Fibroblast of the conjunctiva (primary cell): ENCODE measurements at regions not wholly inside any gene's neighbourhood (a gene's known extent, or its start where the extent isn't known, plus 50 kb on each side); places are given as distances from the start of the nearest gene placed in this dataset.
A peak's percentile ranks its signal among the peaks of the same experiment; 100 is the strongest.
"Not testable (repeated sequence)": the region's sequence is repeated elsewhere in the genome, so short reads cannot be mapped to it uniquely, and the experiment has no call there.

Experiments
- DNase-seq: peaks from one replicate; pipeline ENCODE4 v3.0.0-alpha.2; 2010; ENCODE audit warnings: low read depth

DNA sequence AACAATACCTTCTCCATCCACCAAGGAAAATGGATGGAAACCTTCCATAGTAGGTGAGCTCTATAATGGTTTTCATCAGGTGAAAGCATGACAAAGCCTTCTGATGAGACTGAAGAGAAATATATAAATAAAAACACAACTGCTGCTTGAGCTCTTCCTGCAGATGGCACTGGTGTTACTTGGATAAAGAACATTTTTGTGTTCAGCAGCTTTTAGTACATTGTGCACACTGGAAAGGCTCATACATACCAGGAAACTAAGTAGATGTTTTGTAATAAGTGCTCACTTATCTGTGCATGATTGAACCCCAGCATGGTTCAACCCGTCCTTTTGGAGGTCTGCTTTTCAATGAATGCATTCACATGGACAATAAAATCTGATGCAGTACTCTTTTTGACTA, 357.3 kb upstream of the MIS18BP1 start:
- no peak for DNase-seq

DNA sequence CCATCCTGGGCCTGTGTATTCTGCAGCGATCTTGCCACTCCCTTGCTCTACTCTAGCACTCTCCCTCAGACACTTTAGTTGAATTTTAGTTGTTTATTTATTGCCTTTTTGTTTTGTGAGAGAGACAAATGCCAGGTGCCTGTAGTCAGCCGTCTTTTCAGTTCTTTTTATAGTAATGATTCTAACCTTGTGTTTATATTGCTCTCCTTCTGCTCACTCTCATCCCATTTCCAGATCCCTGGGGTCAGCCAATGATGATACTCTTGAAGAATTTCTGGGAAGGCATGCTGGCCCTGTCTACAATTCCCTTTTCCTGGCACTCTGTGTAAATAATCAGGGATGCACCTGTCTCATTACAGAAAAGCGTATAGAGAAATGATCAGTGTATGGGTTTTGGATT, 334.1 kb upstream of the MIS18BP1 start:
- no peak for DNase-seq

DNA sequence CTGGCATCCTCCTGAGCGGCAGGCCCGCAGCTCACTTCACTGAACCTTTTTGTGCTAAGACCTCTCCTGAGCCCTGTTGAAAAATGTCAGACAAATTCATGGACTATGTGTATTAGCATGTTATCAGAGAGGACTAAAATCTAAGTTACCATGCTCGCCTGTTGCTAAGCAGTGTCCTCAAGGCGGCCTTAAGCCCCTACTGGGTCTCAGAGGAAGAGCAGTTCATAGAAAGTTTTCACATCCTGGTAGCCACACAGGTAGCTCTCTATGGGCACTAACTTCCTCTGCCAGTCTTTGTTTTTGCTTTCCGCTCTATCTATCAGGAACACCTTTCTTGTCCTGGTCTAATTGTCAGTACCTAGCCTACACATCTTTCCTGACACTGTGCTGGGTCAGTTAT, 306.6 kb upstream of the MIS18BP1 start:
- DNase-seq = no peak

DNA sequence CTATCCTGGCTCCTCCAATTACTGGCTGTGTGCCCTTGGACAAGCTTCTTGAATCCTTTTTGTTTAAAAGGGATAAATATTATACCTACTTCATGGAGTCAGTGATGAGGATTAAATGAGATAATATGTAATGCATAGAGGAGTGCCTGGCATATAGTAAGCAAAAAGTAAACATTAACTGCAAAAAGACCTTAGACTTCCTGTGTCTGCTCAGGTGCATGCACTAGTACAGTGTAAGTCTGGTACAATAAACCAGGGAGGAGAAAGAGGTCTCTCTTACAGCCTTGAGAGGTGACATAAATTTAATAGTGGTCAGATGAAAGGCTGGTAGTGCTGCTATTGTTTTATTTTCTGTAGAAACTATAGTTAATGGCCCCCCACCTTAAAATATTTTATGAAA, 305.2 kb upstream of the MIS18BP1 start:
- DNase-seq = no peak

DNA sequence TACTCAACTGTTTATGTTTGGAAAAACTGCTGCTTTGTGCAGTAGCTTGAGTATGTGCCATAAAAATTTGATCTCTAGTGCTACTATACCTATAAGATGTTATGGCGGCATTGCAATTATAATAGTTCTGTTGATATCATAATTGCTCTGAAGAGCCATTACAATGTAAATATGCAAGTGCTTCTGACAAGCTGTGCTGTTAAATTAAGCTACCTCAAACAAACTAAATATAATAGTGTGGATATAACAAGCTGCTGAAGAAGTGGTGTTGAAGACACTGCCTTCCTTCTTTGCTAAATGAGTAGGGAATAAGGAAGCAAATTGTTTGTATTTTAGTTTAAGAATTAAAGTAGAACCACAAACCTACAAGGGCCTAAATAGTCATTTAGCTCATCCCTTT, 301.0 kb upstream of the MIS18BP1 start:
- DNase-seq = no peak

DNA sequence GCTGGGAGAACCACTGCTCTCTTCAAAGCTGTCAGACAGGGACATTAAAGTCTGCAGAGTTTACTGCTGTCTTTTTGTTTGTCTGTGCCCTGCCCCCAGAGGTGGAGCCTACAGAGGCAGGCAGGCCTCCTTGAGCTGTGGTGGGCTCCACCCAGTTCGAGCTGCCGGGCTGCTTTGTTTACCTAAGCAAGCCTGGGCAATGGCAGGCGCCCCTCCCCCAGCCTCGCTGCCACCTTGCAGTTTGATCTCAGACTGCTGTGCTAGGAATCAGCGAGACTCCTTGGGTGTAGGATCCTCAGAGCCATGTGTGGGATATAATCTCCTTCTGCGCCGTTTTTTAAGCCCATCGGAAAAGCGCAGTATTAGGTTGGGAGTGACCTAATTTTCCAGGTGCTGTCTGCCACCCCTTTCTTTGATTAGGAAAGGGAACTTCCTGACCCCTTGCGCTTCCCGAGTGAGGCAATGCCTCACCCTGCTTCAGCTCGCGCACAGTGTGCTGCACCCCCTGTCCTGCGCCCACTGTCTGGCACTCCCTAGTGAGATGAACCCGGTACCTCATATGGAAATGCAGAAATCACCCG, 298.3 kb upstream of the MIS18BP1 start:
- DNase-seq = not testable (repeated sequence)

DNA sequence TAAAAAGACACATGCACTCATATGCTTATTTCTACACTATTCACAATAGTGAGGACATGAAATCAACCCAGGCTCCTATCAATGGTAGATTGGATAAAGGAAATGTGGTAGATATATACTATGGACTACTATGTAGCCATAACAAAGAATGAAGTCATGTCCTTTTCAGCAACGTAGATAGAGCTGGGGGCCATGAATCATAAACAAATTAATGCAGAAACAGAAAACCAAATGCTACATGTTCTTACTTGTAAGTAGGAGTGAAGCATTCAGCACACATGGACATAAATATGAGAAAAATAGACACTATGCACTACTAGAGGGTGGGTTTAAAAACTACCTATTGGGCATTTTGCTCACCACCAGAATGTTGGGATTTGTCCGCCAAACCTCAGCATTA, 278.0 kb upstream of the MIS18BP1 start:
- no peak for DNase-seq

DNA sequence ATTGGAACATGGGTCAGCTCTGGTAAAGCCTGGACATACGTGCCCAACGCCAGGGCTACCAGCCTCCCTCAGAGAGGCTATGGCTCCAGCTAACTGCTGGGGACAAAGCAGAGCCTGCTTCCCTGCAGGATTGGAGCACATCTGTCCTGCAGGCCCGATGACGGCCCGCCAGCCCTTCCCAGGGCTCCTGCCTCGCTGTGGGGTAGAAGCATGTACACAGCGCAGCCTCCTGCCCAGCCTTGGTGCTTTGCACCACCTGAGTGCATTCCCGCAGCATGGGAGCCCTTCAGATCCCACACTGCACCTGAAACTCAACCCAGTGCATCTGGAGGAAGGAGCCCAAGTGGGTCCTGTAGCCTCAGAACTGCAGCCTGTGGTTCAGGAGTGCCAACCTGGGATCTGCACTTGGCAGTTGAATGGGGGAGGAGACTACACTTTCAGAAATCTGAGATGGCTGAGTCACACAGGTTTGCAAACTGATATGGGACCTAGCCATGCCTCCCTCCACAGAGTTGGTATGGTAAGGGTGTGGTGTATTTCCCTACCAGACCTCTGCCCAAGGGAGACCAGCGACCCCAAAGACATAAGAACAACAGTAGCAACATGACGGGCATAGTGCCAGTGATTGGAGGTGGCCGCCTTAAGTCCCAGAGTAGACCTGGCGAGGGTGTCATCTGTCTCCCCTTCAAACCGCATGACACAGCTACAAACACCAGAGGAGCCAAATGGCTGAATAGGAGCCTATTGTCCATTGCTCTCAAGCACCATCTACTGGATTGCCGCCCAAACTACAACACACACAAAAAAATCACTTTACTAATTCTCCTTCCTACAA, 273.9 kb upstream of the MIS18BP1 start:
- DNase-seq = no peak

DNA sequence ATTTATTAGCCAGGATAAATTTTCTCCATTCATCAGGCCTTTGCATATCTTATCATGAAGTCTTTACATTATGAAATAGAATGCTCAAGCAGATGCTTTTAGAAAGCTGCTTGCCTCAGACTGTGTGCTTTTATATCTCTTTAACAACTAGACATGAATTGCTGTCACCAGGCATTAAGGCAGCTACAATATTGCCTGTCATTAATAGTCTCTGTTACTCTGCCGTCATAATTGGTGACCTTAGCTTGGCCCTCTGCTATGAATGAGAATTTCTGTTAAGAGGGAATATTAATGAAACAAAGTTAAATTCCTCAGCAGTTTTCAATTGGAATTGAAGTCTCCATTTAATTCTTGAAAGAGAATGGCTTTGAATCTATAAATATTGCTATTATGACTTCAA, 266.8 kb upstream of the MIS18BP1 start:
- no peak for DNase-seq

DNA sequence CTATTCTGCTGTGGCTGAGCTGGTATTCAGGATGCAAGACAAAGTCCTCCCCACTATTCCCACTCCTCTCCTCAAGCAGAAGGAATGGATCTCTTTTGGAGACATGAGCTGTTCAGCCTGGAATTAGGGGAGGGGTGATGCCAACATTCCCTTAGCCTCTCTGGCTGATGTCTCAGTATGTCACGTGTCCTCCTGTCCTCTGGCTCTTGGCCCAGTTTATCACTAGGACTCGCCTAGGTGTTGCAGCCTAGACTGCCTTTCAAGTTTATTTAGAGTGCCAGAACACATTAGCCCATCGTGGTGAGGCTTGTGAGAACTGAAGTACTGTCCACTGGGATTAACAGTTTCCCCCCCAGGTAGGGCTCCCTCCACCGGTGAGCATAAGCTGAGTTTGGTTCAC, 239.9 kb upstream of the MIS18BP1 start:
- no peak for DNase-seq

DNA sequence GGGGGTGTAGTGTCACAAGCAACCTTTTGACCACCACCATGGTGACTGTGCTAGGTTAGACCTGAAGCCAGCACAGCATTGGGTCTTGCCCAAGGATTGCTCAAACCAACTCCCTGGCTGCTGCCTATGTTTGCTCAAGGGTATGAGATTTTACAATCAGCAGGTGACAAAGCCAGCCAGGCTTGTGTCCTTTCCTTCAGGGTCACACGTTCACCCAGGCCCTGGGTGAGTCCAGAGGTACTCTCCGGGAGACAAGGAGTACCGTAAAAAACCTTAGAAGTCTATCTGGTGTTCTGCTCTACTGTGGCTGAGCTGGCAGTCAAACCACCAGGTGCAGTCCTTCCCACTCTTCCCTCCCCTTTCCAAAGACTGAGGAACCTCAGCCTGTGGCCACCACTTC, 238.9 kb upstream of the MIS18BP1 start:
- no peak for DNase-seq

DNA sequence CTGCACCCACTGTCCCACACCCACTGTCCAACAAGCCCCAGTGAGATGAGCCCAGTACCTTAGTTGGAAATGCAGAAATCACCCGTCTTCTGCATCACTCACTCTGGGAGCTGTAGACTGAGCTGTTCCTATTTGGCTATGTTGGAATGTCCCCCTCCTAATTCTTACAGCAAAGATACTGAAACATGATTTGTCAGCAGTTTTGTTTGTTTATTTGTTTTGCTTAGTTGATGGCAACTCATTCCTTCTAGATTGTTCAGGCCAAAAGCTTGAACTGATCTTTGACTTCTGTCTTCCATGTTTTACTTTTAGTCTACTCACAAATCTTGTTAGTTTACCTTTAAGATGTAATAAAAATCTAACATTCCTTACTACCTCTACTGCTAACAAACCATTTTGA, 233.6 kb upstream of the MIS18BP1 start:
- DNase-seq = no peak

DNA sequence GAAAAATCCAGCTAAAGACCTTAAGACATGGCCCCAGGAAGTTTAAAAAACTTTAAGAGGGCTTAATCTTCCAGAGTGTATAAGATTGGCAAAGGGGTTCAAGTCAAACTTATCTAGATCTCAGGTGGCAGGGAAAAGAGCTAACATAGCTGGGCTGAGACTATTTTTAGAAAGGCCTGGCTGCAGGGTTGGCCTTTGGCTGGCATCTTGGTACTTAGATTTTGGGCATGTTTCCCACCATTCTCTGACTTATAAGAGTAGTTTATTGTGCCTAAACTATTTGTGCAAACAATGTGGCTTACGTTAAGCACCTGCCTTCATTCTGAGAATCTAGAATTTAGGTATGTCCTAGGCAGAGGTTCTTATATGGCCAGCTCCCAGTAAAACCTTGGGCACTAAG, 214.0 kb upstream of the MIS18BP1 start:
- DNase-seq = no peak

DNA sequence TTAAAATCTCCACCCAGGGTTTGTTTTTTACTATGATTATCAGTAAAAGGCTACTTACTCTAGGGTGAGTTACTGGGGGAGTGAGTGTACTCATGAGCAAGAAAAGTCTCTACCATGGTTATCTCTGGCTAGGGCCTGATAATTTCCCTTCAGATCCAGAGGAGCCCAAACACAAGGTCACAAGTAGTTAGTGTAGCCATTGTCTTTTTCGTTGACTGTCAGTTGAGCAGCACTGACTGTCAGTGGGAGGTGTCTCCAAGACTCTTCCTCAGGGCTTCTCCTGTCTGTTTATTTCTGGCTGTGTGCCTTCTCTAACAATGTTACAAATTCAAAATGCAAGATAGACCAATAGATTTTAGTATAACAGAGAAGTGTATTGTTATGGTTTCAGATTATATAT, 181.2 kb upstream of the MIS18BP1 start:
- no peak for DNase-seq

DNA sequence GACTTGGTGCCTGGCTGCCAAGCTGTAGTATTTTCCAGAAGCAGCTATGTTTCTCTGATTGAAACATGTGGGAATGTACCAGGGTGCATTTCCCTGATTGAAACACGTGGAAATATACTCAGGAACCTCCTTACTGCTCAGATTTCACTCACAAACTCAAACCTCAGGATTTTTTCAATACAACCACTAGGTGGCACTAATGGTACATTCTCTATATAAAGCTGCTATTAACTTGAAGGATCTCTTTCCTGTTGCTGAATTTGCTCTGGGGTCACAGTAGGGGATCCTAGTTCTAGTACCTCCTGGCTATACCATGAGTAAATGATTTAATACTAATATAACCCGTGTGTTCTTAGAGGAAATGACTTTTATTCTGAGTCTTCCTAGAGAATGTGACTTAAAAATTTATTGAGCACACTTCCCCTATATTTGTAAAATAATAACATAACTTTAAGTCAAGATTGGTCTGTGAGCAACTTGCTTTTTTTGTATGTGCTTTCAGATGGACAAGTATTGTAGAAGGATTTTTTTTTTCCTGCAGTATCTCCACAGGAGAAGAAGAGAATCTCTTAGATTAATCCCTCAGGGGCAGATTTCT, 173.8 kb upstream of the MIS18BP1 start:
- peak; percentile 21 for DNase-seq

DNA sequence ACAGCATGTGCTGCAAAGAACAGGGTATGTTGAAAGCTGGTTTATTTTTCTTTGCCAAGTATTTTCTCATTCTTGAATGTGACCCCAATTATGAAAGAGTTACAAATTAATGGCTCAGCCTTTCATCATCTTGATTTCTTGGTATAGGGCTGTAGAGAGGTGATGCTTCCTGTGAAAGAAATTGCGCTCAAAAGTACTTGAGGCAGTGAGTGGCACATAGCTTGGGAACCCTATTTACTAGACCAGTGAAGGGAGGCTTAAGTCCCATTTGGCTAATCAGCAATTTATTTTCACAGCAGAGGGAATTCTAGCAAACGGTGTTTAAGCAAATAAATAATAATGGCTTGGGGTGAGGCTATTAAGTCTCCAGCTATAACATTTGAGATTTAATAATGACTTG, 153.9 kb upstream of the MIS18BP1 start:
- no peak for DNase-seq

DNA sequence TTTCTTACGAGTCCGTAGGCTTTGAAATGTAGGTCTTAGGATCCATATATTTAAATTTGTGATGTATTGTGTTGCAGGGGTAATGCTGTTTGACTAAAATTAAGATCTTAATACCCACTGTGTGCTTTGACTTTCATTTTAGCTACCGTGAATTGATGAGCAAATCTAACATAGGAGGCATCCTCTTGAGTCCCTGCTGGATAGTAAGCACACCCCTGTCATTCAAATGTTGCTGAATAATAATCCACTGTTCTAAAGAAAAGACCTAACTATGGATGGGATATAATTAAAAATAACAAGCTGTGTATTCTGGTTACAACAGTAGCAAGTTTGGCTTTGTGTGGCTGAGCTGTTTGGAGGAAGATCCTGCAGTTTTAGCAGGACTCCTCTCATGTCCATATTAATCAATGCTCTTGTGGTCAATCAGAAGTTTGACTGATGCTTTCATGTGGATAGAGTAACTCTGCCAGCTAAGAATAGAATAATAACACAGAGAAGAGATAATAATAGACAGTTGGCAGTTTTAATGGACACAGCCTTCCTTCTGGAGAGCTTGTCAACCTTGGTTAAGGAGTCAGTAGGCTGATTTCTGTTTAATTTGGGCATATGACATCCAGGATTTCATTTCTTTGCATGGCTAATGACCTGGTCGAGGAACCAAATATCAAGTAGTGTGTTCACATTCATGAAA, 148.1 kb upstream of the MIS18BP1 start:
- no peak for DNase-seq

DNA sequence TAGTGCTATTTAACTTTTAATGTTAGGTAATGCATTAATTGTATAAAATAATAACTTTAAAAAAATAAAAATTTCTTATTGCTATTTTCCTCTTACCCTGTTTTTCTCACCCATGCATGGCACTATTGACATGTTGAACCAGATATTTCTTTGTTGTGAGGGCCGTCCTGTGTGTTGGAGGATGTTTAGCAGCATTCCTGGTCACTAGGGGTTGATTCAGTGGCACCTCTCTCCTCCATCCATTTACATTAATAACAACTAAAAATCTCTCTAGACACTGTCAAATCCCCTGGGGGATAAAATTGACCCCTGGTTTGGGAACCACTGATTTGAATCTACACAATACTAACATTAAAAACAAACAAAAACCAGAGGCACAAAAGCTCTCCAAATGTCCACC, 147.5 kb upstream of the MIS18BP1 start:
- no peak for DNase-seq

DNA sequence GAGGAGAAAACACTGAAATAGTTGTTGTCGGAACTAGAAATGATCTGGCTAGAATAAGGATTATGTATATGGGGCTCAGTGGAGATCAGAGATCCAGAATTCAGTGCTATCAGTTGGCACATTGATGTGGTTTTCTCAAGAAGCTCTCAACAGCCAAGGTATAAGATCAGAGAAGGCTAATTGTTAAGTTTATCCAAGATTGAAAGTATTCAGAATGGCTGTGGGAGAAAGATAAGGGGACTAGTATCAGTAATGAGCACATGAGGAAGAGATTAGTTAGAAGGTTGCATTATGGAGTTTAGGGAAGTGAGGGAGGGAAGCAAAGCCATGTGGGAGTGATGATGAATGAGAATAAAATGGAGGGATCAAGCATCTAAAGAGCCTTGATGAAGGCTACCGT, 128.1 kb upstream of the MIS18BP1 start:
- no peak for DNase-seq

DNA sequence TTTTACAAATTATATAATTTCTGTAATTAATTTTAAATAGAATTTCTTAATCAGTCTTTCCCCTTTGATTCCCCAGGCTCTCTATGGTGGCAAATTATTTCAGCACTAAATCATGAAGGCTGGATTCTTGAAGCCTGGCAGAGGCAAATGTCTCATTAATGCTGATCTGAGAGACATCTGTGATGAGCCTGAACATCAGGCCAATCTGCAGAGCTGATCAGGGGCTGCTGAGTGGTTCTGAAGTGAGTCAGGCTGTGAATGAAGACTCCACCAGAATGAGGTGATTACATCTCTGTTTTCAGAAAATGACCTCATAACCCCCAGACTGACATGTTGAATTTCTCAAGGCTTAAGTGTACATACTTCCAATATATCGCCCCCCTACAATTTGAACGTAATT, 124.2 kb upstream of the MIS18BP1 start:
- no peak for DNase-seq

DNA sequence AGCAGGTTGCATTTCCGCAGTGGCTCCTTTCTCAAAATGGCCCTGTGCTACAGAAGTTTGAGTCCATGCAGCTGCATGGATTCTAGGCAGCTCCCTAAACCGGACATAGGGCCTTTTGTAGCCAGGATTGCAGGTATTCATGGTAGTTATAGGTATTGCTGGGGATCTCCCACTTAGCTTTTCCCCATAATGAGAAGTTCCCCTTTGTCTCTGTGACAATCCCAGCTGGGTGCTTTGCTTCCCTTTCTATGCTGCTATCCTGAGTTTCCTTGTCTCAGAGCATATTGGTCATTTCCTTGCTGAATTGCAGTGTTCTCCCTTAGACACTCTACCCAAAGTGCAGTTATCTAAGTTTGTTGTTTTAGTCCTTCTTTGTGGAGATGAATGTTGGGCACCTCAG, 120.9 kb upstream of the MIS18BP1 start:
- no peak for DNase-seq

DNA sequence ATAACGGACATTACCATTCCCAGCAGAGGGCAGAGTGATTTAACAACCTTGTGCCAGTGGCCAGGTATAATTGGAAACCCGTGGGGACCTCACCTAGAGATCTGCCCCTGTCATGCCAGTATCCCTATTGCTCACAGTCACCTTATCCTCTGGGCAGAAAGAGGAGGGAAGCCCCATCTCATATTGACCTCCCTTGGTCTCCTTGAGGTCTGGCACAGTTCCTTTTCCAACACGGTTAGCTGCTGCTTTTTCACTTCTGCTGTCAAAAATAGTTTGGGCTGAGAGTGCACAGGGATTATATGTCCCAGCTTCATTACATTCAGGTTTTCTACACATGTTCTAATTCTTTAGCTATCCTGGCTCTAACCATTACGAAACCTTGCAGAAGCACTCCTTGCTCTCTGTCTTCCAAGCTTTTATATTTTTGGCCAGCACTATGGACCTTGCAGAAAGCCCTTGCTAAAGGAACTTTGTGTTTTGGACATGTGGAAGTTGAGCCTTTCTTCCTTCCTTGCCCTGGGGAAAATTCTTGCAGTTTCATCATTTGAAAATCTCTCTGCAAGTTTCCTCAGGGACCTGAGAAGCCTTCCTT, 111.7 kb upstream of the MIS18BP1 start:
- DNase-seq = no peak

DNA sequence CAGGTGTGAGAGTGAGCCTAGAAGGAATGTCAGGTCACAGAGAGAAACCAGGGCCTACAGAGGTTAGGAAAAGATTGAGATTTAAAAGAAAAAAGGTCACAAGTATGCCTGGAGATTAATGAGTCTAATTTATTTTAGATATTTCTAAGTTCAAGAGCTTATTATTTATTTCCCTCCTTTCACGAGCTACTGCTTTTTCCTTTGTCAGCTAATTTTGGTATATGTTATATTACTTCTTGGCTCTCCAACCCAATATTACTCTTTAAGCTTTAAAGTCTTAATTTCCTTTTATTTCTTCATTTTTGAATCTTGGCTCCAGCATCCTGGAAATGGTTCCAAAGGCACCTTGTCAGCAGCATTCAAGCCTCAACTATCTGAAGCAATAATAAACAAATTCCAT, 109.5 kb upstream of the MIS18BP1 start:
- DNase-seq = no peak
